Activated T-helper 2 cell treated with anti-CD3 and anti-CD28 coated beads, Interferon-gamma antibody, Interleukin-2, Interleukin-4, amounts not matched to agents 10 μg/mL and 5 μg/mL and 100 μg/mL, durations not matched to agents 14 hours and 24 hours and 36 hours (primary cell): ENCODE measurements at regions not wholly inside any gene's neighbourhood (a gene's known extent, or its start where the extent isn't known, plus 50 kb on each side); places are given as distances from the start of the nearest gene placed in this dataset.

ENCODE experiments used
- DNase-seq: peaks from one replicate; pipeline ENCODE4 v3.0.0; 2021; ENCODE audit warnings: low spot score
- H3K27ac Mint-ChIP-seq: one replicate; pipeline ENCODE4 v1.8.0; 2021; ENCODE audit warnings: mixed read lengths
- H3K27me3 Mint-ChIP-seq: one replicate; pipeline ENCODE4 v1.8.0; 2021; ENCODE audit warnings: low read depth, mixed read lengths
- H3K36me3 Mint-ChIP-seq: one replicate; pipeline ENCODE4 v1.8.0; 2021; ENCODE audit warnings: low read depth, mixed read lengths
- H3K4me1 Mint-ChIP-seq: one replicate; pipeline ENCODE4 v1.8.0; 2021; ENCODE audit warnings: low read depth, mixed read lengths
- H3K4me3 Mint-ChIP-seq: one replicate; pipeline ENCODE4 v1.8.0; 2021; ENCODE audit warnings: low read depth, mild to moderate bottlenecking, moderate library complexity, mixed read lengths
- H3K9me3 Mint-ChIP-seq: one replicate; pipeline ENCODE4 v1.8.0; 2021; ENCODE audit warnings: mixed read lengths
- intact Hi-C: fragments of 100-400 bp; cut with micrococcal nuclease; formaldehyde crosslinking; loops from one replicate; pipeline ENCODE4 v1.15.1; 2023

GRCh38 chr3:22923711-22924110 lies 279.4 kb upstream of the UBE2E2 start:
- Mint-ChIP-seq H3K27me3 (no peaks in the 10 kb centered on the region), H3K9me3 (no peaks in the 10 kb centered on the region), H3K4me1 (no peaks in the 10 kb centered on the region), H3K27ac (no peak overlapping the region), H3K4me3 (no peak overlapping the region), H3K36me3 (no peaks in the 10 kb centered on the region)
- no peak for DNase-seq
- intact Hi-C loops, result no loop called here

GRCh38 chr3:22928216-22929110 lies 274.7 kb upstream of the UBE2E2 start:
- no peaks in the 10 kb centered on the region for H3K36me3 Mint-ChIP-seq
- H3K4me3 Mint-ChIP-seq, result no peak overlapping the region
- no peaks in the 10 kb centered on the region for H3K27me3 Mint-ChIP-seq
- H3K27ac Mint-ChIP-seq, result no peak overlapping the region
- H3K9me3 Mint-ChIP-seq, result no peaks in the 10 kb centered on the region
- DNase-seq, result no peak
- no peaks in the 10 kb centered on the region for H3K4me1 Mint-ChIP-seq
- intact Hi-C loops, result no loop called here

GRCh38 chr3:22933051-22933840 lies 269.9 kb upstream of the UBE2E2 start:
- intact Hi-C loops, result no loop called here
- no peaks in the 10 kb centered on the region for H3K36me3 Mint-ChIP-seq
- DNase-seq, result no peak
- H3K9me3 Mint-ChIP-seq, result no peaks in the 10 kb centered on the region
- no peaks in the 10 kb centered on the region for H3K27me3 Mint-ChIP-seq
- H3K4me3 Mint-ChIP-seq, result no peak overlapping the region
- H3K27ac Mint-ChIP-seq, result no peak overlapping the region
- no peaks in the 10 kb centered on the region for H3K4me1 Mint-ChIP-seq

GRCh38 chr3:22933841-22934116 lies 269.3 kb upstream of the UBE2E2 start:
- no peak for DNase-seq
- Mint-ChIP-seq H3K4me1 (no peaks in the 10 kb centered on the region), H3K4me3 (no peak overlapping the region), H3K36me3 (no peaks in the 10 kb centered on the region), H3K9me3 (no peaks in the 10 kb centered on the region), H3K27ac (no peak overlapping the region), H3K27me3 (no peaks in the 10 kb centered on the region)
- intact Hi-C loops, result no loop called here

GRCh38 chr3:22935040-22935439 lies 268.1 kb upstream of the UBE2E2 start:
- no peak for DNase-seq
- H3K36me3 Mint-ChIP-seq, result no peaks in the 10 kb centered on the region
- intact Hi-C loops, result no loop called here
- no peak overlapping the region for H3K4me3 Mint-ChIP-seq
- no peak overlapping the region for H3K27ac Mint-ChIP-seq
- no peaks in the 10 kb centered on the region for H3K9me3 Mint-ChIP-seq
- no peaks in the 10 kb centered on the region for H3K27me3 Mint-ChIP-seq
- H3K4me1 Mint-ChIP-seq, result no peaks in the 10 kb centered on the region

GRCh38 chr3:22937536-22937935 lies 265.6 kb upstream of the UBE2E2 start:
- intact Hi-C loops, result no loop called here
- H3K9me3 Mint-ChIP-seq, result no peaks in the 10 kb centered on the region
- DNase-seq, result no peak
- no peak overlapping the region for H3K4me3 Mint-ChIP-seq
- H3K4me1 Mint-ChIP-seq, result no peaks in the 10 kb centered on the region
- H3K27ac Mint-ChIP-seq, result no peak overlapping the region
- H3K36me3 Mint-ChIP-seq, result no peaks in the 10 kb centered on the region
- no peaks in the 10 kb centered on the region for H3K27me3 Mint-ChIP-seq

GRCh38 chr3:22938739-22939138 lies 264.4 kb upstream of the UBE2E2 start:
- Mint-ChIP-seq H3K4me1 (no peaks in the 10 kb centered on the region), H3K9me3 (no peaks in the 10 kb centered on the region), H3K36me3 (no peaks in the 10 kb centered on the region), H3K4me3 (no peak overlapping the region), H3K27me3 (no peaks in the 10 kb centered on the region), H3K27ac (no peak overlapping the region)
- intact Hi-C loops, result no loop called here
- no peak for DNase-seq

- no peak overlapping the region for H3K4me3 Mint-ChIP-seq
- intact Hi-C loops, result no loop called here
- no peaks in the 10 kb centered on the region for H3K9me3 Mint-ChIP-seq
- H3K4me1 Mint-ChIP-seq, result no peaks in the 10 kb centered on the region
- no peaks in the 10 kb centered on the region for H3K27me3 Mint-ChIP-seq
- no peaks in the 10 kb centered on the region for H3K36me3 Mint-ChIP-seq
- DNase-seq, result no peak
- no peak overlapping the region for H3K27ac Mint-ChIP-seq
Measured at GRCh38 chr3:22939349-22939748, 263.8 kb upstream of the UBE2E2 start.

GRCh38 chr3:22940285-22940684 lies 262.8 kb upstream of the UBE2E2 start:
- H3K4me1 Mint-ChIP-seq, result no peaks in the 10 kb centered on the region
- no peak for DNase-seq
- H3K36me3 Mint-ChIP-seq, result no peaks in the 10 kb centered on the region
- H3K9me3 Mint-ChIP-seq, result no peaks in the 10 kb centered on the region
- no peak overlapping the region for H3K4me3 Mint-ChIP-seq
- no peak overlapping the region for H3K27ac Mint-ChIP-seq
- intact Hi-C loops, result no loop called here
- no peaks in the 10 kb centered on the region for H3K27me3 Mint-ChIP-seq

GRCh38 chr3:22942981-22943380 lies 260.1 kb upstream of the UBE2E2 start:
- DNase-seq, result no peak
- Mint-ChIP-seq H3K27ac (no peak overlapping the region), H3K27me3 (no peaks in the 10 kb centered on the region), H3K9me3 (no peaks in the 10 kb centered on the region), H3K4me1 (no peaks in the 10 kb centered on the region), H3K4me3 (no peak overlapping the region), H3K36me3 (no peaks in the 10 kb centered on the region)
- intact Hi-C loops, result no loop called here

GRCh38 chr3:22947851-22948250 lies 255.3 kb upstream of the UBE2E2 start:
- DNase-seq, result no peak
- Mint-ChIP-seq H3K27ac (no peak overlapping the region), H3K27me3 (no peaks in the 10 kb centered on the region), H3K4me1 (no peaks in the 10 kb centered on the region), H3K36me3 (no peaks in the 10 kb centered on the region), H3K9me3 (no peaks in the 10 kb centered on the region), H3K4me3 (no peak overlapping the region)
- intact Hi-C loops, result no loop called here

GRCh38 chr3:22951910-22952309 lies 251.2 kb upstream of the UBE2E2 start:
- no peaks in the 10 kb centered on the region for H3K36me3 Mint-ChIP-seq
- intact Hi-C loops, result no loop called here

GRCh38 chr3:22952860-22953259 lies 250.3 kb upstream of the UBE2E2 start:
- H3K9me3 Mint-ChIP-seq, result no peaks in the 10 kb centered on the region
- no peak for DNase-seq
- no peaks in the 10 kb centered on the region for H3K36me3 Mint-ChIP-seq
- no peak overlapping the region for H3K27ac Mint-ChIP-seq
- H3K27me3 Mint-ChIP-seq, result no peaks in the 10 kb centered on the region
- H3K4me3 Mint-ChIP-seq, result no peak overlapping the region
- H3K4me1 Mint-ChIP-seq, result no peaks in the 10 kb centered on the region
- intact Hi-C loops, result no loop called here

More at GRCh38 chr3:22951910-22952309, 251.2 kb upstream of the UBE2E2 start:
- no peak overlapping the region for H3K27ac Mint-ChIP-seq
- H3K9me3 Mint-ChIP-seq, result no peaks in the 10 kb centered on the region
- no peaks in the 10 kb centered on the region for H3K4me1 Mint-ChIP-seq
- H3K4me3 Mint-ChIP-seq, result no peak overlapping the region
- H3K27me3 Mint-ChIP-seq, result no peaks in the 10 kb centered on the region
- no peak for DNase-seq
